ENCODE measurements at regions not wholly inside any gene's neighbourhood (a gene's known extent, or its start where the extent isn't known, plus 50 kb on each side); places are given as distances from the start of the nearest gene placed in this dataset.
"Not testable (repeated sequence)": the region's sequence is repeated elsewhere in the genome, so short reads cannot be mapped to it uniquely, and the experiment has no call there.

- in situ Hi-C loops (cut with MboI); H3K27ac ChIP-seq (ENCODE audit: control insufficient read depth, insufficient read depth); H3K27me3 ChIP-seq (replicated peaks in 1 of 2; ENCODE audit: control insufficient read depth in 2 of 2, insufficient read depth in 2 of 2, low read length in 1 of 2); intact Hi-C loops (cut with micrococcal nuclease; ENCODE audit: unreplicated experiment); H3K9me3 ChIP-seq (replicated peaks; ENCODE audit: control insufficient read depth, insufficient read depth, low read length); H3K9ac ChIP-seq (ENCODE audit: control insufficient read depth, insufficient read depth, low read length); H3K36me3 ChIP-seq (ENCODE audit: control insufficient read depth in 2 of 2, insufficient read depth in 2 of 2, low read length in 1 of 2); H4K20me1 ChIP-seq (ENCODE audit: control insufficient read depth, insufficient read depth); DNase-seq (ENCODE audit: low read depth, low spot score); ATAC-seq; CTCF ChIA-PET; FAIRE-seq; RAD21 ChIA-PET (ENCODE audit: unreplicated experiment); H3K4me1 ChIP-seq (ENCODE audit: control insufficient read depth, insufficient read depth, low read length); H3K4me2 ChIP-seq (ENCODE audit: control insufficient read depth, insufficient read depth); H3K4me3 ChIP-seq; SMC1A ChIA-PET (ENCODE audit: uncharacterized antibody, unreplicated experiment); POLR2A ChIA-PET; H3K79me2 ChIP-seq (ENCODE audit: control insufficient read depth, insufficient read depth, low read length); H2AFZ ChIP-seq (ENCODE audit: control insufficient read depth, low read depth, low read length); BruUV-seq (replicated peaks): not testable (repeated sequence)
- 76% methylated on average over 3 of the region's 4 CpGs for WGBS (ENCODE audit: insufficient coverage, insufficient replicate concordance, low lambda C conversion rate, missing lambda C conversion rate)
Measured at GRCh38 chr2:89273443-89273842, 582.0 kb downstream of the RPIA start.

GRCh38 chr2:89280536-89280935 lies 589.1 kb downstream of the RPIA start:
- H4K20me1 ChIP-seq (ENCODE audit: control insufficient read depth, insufficient read depth); H3K4me1 ChIP-seq (ENCODE audit: control insufficient read depth, insufficient read depth, low read length); BruUV-seq (replicated peaks); H3K9ac ChIP-seq (ENCODE audit: control insufficient read depth, insufficient read depth, low read length); H3K4me3 ChIP-seq; ATAC-seq; SMC1A ChIA-PET (ENCODE audit: uncharacterized antibody, unreplicated experiment); POLR2A ChIA-PET; FAIRE-seq; intact Hi-C loops (cut with micrococcal nuclease; ENCODE audit: unreplicated experiment); H3K27ac ChIP-seq (ENCODE audit: control insufficient read depth, insufficient read depth); H3K27me3 ChIP-seq (replicated peaks in 1 of 2; ENCODE audit: control insufficient read depth in 2 of 2, insufficient read depth in 2 of 2, low read length in 1 of 2); CTCF ChIA-PET; RAD21 ChIA-PET (ENCODE audit: unreplicated experiment); H3K4me2 ChIP-seq (ENCODE audit: control insufficient read depth, insufficient read depth); H3K36me3 ChIP-seq (ENCODE audit: control insufficient read depth in 2 of 2, insufficient read depth in 2 of 2, low read length in 1 of 2); in situ Hi-C loops (cut with MboI); H3K79me2 ChIP-seq (ENCODE audit: control insufficient read depth, insufficient read depth, low read length); H2AFZ ChIP-seq (ENCODE audit: control insufficient read depth, low read depth, low read length); H3K9me3 ChIP-seq (replicated peaks; ENCODE audit: control insufficient read depth, insufficient read depth, low read length); DNase-seq (ENCODE audit: low read depth, low spot score): not testable (repeated sequence)
- WGBS (ENCODE audit: insufficient coverage, insufficient replicate concordance, low lambda C conversion rate, missing lambda C conversion rate): 33% methylated on average over 2 of the region's 3 CpGs

GRCh38 chr2:89286448-89287080 lies 595.1 kb downstream of the RPIA start:
- H2AFZ ChIP-seq (ENCODE audit: control insufficient read depth, low read depth, low read length); H3K9me3 ChIP-seq (replicated peaks; ENCODE audit: control insufficient read depth, insufficient read depth, low read length); H3K4me2 ChIP-seq (ENCODE audit: control insufficient read depth, insufficient read depth); H3K36me3 ChIP-seq (ENCODE audit: control insufficient read depth in 2 of 2, insufficient read depth in 2 of 2, low read length in 1 of 2); H3K4me3 ChIP-seq; H3K27me3 ChIP-seq (replicated peaks in 1 of 2; ENCODE audit: control insufficient read depth in 2 of 2, insufficient read depth in 2 of 2, low read length in 1 of 2); RAD21 ChIA-PET (ENCODE audit: unreplicated experiment); CTCF ChIA-PET; SMC1A ChIA-PET (ENCODE audit: uncharacterized antibody, unreplicated experiment); intact Hi-C loops (cut with micrococcal nuclease; ENCODE audit: unreplicated experiment); H3K79me2 ChIP-seq (ENCODE audit: control insufficient read depth, insufficient read depth, low read length); H3K9ac ChIP-seq (ENCODE audit: control insufficient read depth, insufficient read depth, low read length); DNase-seq (ENCODE audit: low read depth, low spot score); in situ Hi-C loops (cut with MboI); ATAC-seq; H4K20me1 ChIP-seq (ENCODE audit: control insufficient read depth, insufficient read depth); BruUV-seq (replicated peaks); H3K4me1 ChIP-seq (ENCODE audit: control insufficient read depth, insufficient read depth, low read length); H3K27ac ChIP-seq (ENCODE audit: control insufficient read depth, insufficient read depth); POLR2A ChIA-PET: not testable (repeated sequence)
- WGBS (ENCODE audit: insufficient coverage, insufficient replicate concordance, low lambda C conversion rate, missing lambda C conversion rate): 69% methylated on average over 2 of the region's 8 CpGs
- FAIRE-seq: peak; percentile 57

- CTCF ChIA-PET; RAD21 ChIA-PET (ENCODE audit: unreplicated experiment); intact Hi-C loops (cut with micrococcal nuclease; ENCODE audit: unreplicated experiment); H3K9me3 ChIP-seq (replicated peaks; ENCODE audit: control insufficient read depth, insufficient read depth, low read length); in situ Hi-C loops (cut with MboI); H3K27me3 ChIP-seq (replicated peaks in 1 of 2; ENCODE audit: control insufficient read depth in 2 of 2, insufficient read depth in 2 of 2, low read length in 1 of 2); H2AFZ ChIP-seq (ENCODE audit: control insufficient read depth, low read depth, low read length); POLR2A ChIA-PET; H3K4me3 ChIP-seq; H3K9ac ChIP-seq (ENCODE audit: control insufficient read depth, insufficient read depth, low read length); FAIRE-seq; H3K27ac ChIP-seq (ENCODE audit: control insufficient read depth, insufficient read depth); DNase-seq (ENCODE audit: low read depth, low spot score); BruUV-seq (replicated peaks); H3K4me1 ChIP-seq (ENCODE audit: control insufficient read depth, insufficient read depth, low read length); ATAC-seq; H3K36me3 ChIP-seq (ENCODE audit: control insufficient read depth in 2 of 2, insufficient read depth in 2 of 2, low read length in 1 of 2); H3K79me2 ChIP-seq (ENCODE audit: control insufficient read depth, insufficient read depth, low read length); SMC1A ChIA-PET (ENCODE audit: uncharacterized antibody, unreplicated experiment); H3K4me2 ChIP-seq (ENCODE audit: control insufficient read depth, insufficient read depth); H4K20me1 ChIP-seq (ENCODE audit: control insufficient read depth, insufficient read depth): not testable (repeated sequence)
- WGBS (ENCODE audit: insufficient coverage, insufficient replicate concordance, low lambda C conversion rate, missing lambda C conversion rate): no CpG with 5 or more reads among the region's 4 CpGs
Measured at GRCh38 chr2:89287084-89287483, 595.6 kb downstream of the RPIA start.
